GM18519 (cell line): ENCODE measurements at regions not wholly inside any gene's neighbourhood (a gene's known extent, or its start where the extent isn't known, plus 50 kb on each side); places are given as distances from the start of the nearest gene placed in this dataset.
"Not testable (repeated sequence)": the region's sequence is repeated elsewhere in the genome, so short reads cannot be mapped to it uniquely, and the experiment has no call there.

ENCODE experiments used
- ATAC-seq: cut with Tn5 transposase; IDR thresholded peaks from one replicate; pipeline ENCODE4 v1.9.1; 2021; ENCODE audit warnings: mild to moderate bottlenecking, moderate library complexity; ENCODE audit not compliant: unreplicated experiment, low FRiP score

GRCh38 chr11:130666781-130667251 is 218.4 kb downstream of the ADAMTS15 start:
- ATAC-seq: no peak

GRCh38 chr11:130668751-130669150 is 220.3 kb downstream of the ADAMTS15 start:
- no peak for ATAC-seq

GRCh38 chr11:130670200-130670599 is 221.8 kb downstream of the ADAMTS15 start:
- no peak for ATAC-seq

DNA sequence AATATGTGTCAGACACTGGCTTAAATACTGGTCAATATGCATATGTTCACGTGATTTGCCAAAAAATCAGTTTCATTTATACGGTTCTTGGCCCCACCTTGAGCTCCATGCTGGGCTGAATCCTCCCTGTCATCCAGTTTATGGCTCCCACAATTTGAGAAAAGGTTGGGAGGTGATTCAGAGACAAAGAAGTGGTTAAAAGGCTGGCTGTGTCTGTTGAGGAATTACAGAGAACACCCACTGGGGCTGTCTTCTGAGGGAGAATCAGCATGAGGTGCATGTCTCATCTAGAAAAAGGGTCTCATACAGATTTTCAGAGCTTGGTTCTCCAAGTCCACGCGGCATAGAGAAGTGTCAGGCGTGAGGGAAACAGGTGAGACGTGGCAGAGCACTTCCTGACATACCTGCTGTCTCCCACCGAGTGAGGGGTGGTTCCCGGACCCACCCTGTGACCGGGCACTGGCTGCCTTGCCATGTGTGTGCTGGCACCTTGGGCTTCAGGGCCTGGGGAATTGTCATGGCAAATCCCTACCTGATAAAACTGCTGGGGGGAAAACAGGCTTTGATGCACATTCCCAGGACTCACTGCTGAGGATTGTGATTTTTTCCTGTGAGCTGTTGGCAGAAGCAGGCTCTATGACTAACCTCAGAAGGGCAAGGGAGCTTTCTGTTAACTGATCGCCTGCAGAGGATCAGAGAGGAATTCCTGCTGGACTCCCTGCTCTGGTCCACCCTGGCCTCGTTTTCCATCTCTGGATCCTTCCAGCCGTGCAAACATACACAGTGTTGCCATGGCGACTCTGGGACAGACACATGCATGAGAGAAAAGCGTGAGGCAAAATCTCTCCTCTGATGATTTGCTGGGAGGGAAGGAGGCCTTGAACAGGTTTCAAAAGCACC is 223.6 kb downstream of the ADAMTS15 start:
- no peak for ATAC-seq

- ATAC-seq: no peak
These were observed 224.5 kb downstream of the ADAMTS15 start for GRCh38 chr11:130672911-130673310.

GRCh38 chr11:130673698-130674097 is 225.3 kb downstream of the ADAMTS15 start:
- ATAC-seq: no peak

GRCh38 chr11:130674686-130675308 is 226.4 kb downstream of the ADAMTS15 start:
- ATAC-seq: no peak

DNA sequence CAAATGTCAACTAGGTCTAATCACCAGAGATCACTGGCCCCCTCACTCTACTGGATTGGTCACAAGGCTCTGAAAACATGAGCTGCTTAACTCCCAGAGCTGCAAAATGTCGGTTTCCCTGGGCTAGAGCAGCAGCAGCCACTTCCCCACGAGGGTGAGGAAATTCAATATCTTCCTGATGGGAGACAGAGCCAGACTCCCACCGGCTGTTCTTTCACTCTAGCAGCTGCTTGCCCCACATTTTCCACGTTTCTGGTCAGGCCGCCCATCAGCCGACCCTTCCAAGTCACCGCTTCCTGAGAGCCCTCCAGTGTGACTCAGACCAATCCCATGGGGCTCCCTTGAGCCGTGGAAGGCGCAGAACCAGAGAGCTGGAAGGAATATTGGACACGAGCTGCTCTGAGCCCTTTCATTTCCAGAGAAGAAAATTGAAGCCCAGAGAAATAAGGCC is 227.0 kb downstream of the ADAMTS15 start:
- ATAC-seq: no peak

DNA sequence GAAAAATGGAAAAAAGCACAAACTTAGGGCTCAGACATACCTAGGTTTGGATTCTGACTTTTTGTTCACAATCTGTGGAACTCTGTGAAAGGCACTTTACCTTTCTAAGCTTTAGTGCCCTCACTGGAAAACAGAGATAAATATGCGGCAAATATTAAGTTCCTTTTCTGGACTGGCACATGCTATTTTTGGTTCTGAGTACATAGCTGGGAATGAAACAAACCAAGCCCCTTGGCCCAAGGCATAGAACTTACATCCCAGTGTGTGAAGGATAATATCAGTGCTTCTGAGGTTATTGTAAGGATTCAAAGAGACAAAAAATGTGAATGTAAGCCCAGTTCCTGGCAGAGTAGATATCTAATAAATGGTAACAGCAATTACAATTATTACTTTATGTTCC is 227.5 kb downstream of the ADAMTS15 start:
- ATAC-seq: no peak

DNA sequence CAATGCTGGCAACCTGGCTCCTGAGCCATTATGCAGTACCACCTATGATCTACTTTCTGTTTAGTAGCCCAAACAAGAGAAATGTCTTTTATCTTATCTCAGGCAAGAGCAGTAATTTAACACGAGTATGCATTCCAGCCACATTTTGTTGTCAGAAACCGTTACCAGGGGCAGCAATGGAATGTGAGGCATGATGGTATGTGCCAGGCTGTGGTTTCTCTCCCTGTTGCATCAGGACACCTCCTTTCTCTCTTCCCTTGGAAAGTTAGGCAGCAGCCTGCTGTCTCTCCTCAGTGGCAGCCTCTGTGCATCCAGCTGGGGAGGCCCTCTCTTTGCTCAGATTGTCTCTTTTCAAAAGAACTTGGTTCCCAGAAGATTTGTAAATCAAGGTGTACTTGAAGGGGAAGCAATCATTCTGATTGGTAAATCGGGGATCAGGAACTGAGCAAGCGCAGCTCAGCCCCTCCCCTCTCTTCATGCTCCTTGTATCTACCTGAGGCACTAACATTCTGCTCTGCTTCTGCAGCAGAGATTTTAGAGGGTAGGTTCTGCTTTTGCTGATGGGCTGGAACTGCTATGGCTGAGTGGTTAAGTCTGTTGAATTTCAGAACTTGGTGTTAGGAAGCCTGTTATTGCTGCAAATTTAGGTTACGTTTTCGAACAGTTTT is 229.2 kb downstream of the ADAMTS15 start:
- ATAC-seq: no peak

DNA sequence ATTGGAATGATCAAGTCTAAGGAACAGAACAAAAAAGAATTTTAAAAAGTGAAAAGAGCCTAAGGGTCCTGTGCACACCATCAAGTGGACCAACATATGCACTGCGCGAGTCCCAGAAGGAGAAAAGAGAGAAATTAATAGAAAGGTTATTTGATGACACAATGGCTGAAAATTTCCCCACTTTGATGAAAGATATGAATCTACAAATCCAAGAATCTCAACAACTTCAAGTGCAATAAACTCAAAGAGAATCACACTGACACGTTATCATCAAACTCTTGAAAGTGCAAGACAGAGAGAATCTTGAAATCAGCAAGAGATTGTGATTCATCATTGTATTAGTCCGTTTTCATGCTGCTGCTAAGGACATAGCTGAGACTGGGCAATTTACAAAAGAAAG is 230.8 kb downstream of the ADAMTS15 start:
- no peak for ATAC-seq

- not testable (repeated sequence) for ATAC-seq
These were observed 233.8 kb downstream of the SNX19 start for GRCh38 chr11:130682471-130682870.

DNA sequence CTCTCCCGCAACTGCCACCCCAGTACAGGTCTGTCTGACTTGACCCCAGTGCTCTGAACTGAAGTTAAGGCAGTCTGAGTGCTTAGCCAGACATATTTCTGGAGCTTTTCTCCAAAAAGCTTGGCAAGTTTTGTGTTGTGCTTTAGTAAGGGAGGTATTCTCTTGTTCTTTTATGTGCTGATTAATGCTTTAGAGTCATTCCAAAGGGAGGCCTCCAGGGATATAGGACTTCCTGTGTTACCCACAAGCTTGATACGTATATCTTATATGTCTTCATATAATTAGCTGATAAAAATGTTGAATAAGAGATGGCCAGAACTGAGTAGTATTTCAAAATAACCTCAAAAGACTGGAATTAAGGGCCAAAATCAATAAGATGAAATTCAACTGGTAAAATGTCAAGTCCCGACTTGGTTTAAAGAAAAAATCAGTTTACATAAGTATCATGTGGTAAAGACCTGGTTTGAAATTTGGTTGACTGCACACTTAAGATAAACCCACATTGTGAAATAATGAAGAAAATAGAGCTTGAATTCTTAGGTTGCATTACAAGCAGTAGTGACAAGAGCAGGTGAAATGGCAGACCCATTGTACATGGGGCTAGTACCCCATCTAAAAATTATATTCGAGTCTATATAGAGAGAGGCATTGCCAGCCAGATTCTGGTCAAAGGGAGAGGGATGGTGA is 226.9 kb downstream of the SNX19 start:
- no peak for ATAC-seq

- ATAC-seq: no peak
These were observed 224.7 kb downstream of the SNX19 start for GRCh38 chr11:130691581-130691980.

GRCh38 chr11:130692220-130692619 is 224.1 kb downstream of the SNX19 start:
- ATAC-seq: no peak

DNA sequence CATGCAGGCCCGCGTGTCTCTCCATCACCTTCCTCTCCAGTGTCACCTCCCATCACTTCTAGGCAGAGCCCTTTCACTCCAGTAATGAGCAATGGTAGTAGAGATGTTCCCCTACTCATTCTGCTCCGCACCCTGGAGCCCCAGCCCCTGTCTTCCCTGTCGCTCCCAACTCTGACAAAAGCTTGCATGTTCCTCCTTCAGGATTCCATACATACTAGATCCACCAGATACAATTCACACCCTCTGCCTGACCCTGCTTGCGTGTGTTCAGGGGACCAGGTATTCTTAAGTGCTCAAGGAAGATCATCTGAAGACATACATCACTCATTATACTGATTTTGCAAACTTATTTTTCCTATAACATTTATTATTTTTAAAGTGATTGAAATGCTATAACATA is 222.7 kb downstream of the SNX19 start:
- ATAC-seq: no peak

DNA sequence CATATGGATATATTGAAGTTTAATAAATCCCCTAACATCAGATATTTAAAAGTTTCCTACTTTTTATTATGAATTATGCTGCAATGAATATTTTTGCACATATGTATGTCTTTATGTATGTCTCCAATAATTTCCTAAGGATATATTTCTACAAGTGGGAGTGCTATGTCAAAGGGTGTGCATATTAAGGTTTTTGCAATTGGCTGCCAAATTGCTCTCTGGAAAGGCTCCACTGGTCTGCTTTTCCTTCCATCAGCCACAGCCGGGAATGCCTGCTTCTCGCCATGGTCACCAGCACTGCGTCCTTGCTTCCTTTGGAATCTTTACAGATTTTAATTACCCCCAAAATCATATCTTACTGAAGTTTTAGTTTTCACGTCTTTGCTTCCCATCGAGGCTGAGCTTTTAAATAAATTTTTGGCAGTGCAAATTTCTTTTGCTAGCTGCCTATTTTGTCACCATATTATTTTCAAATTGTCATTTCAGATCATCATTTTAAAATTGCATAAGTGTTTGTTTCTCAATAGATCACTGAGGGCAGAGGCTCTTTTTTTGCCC is 221.7 kb downstream of the SNX19 start:
- ATAC-seq: no peak

GRCh38 chr11:130698174-130698573 is 218.1 kb downstream of the SNX19 start:
- no peak for ATAC-seq

GRCh38 chr11:130699561-130699960 is 216.7 kb downstream of the SNX19 start:
- ATAC-seq: no peak

- no peak for ATAC-seq
These were observed 216.2 kb downstream of the SNX19 start for GRCh38 chr11:130700092-130700491.
